Uterus (tissue), 2 donors: ENCODE measurements at regions not wholly inside any gene's neighbourhood (a gene's known extent, or its start where the extent isn't known, plus 50 kb on each side); places are given as distances from the start of the nearest gene placed in this dataset.

Source experiments
- CTCF ChIP-seq, 4 experiments: fragments of 200-600 bp in 2 of 4; fragments of 450-650 bp in 2 of 4; sonication (generic) in 2 of 4; IDR thresholded peaks; one replicate each; pipeline ENCODE4 v1.5.1; 2016 to 2019; ENCODE audit warnings: antibody characterized with exemption in 4 of 4, mild to moderate bottlenecking in 2 of 4, moderate library complexity in 1 of 4
- POLR2A ChIP-seq, 2 donors: fragments of 450-650 bp; IDR thresholded peaks; one replicate each; pipeline ENCODE4 v1.6.1; 2016; ENCODE audit warnings: antibody characterized with exemption in 2 of 2, mild to moderate bottlenecking in 1 of 2, moderate library complexity in 1 of 2

GRCh38 chr2:226639550-226639949, 160.1 kb downstream of the IRS1 start:
- no peak for TF ChIP-seq CTCF (IDR thresholded peaks at IDR 0.05)
- no peak for TF ChIP-seq POLR2A (IDR thresholded peaks at IDR 0.05)
